H1 (cell line): ENCODE measurements at regions not wholly inside any gene's neighbourhood (a gene's known extent, or its start where the extent isn't known, plus 50 kb on each side); places are given as distances from the start of the nearest gene placed in this dataset.
A peak's percentile ranks its signal among the peaks of the same experiment; 100 is the strongest.

ENCODE experiments used
- CTCF ChIA-PET: fragments of 300-600 bp; sonication (Branson Sonifier 250); formaldehyde crosslinking; loops from one replicate; lab custom pipeline; 2021; ENCODE audit not compliant: partially characterized antibody; lab: Charles Lee
- POLR2A ChIA-PET: fragments of 300-600 bp; sonication (Branson Sonifier 250); formaldehyde crosslinking; loops from one replicate; lab custom pipeline; 2021; ENCODE audit warnings: inconsistent platforms; ENCODE audit not compliant: partially characterized antibody; lab: Charles Lee
- DNase-seq, 2 experiments: peaks; one replicate each; pipeline versions ENCODE4 v3.0.0 to v3.0.0-alpha.2; 2010 to 2022; ENCODE audit warnings: low spot score in 2 of 2, low read depth in 1 of 2, mixed read lengths in 1 of 2
- FAIRE-seq: peaks from 2 replicates; lab custom pipeline; 2011; peaks lifted over from hg19 to GRCh38; lab: Jason Lieb, UNC
- H2AFZ ChIP-seq: 2 replicates; pipeline ENCODE4 v1.8.1; 2012; ENCODE audit warnings: low read length, inconsistent platforms
- H2AK5ac ChIP-seq: 2 replicates; pipeline ENCODE4 v1.6.1; 2013; ENCODE audit warnings: low read depth, low read length
- H2BK120ac ChIP-seq: replicated peaks from 2 replicates; pipeline ENCODE3; 2013; ENCODE audit warnings: low read depth, low read length, inconsistent platforms
- H2BK12ac ChIP-seq: 2 replicates; pipeline ENCODE4 v1.6.1; 2013; ENCODE audit warnings: low read depth, low read length
- H2BK15ac ChIP-seq: 2 replicates; pipeline ENCODE4 v1.6.1; 2013; ENCODE audit warnings: low read length
- H2BK20ac ChIP-seq: 2 replicates; pipeline ENCODE4 v1.6.1; 2013; ENCODE audit warnings: low read length
- H2BK5ac ChIP-seq: 2 replicates; pipeline ENCODE4 v1.6.1; 2013; ENCODE audit warnings: low read depth, low read length
- H3K14ac ChIP-seq: 2 replicates; pipeline ENCODE4 v1.6.1; 2013; ENCODE audit warnings: inconsistent platforms; ENCODE audit not compliant: insufficient read length
- H3K18ac ChIP-seq: 2 replicates; pipeline ENCODE4 v1.6.1; 2013; ENCODE audit warnings: low read length; ENCODE audit errors: extremely low read depth
- H3K23ac ChIP-seq: 2 replicates; pipeline ENCODE4 v1.6.1; 2013; ENCODE audit warnings: inconsistent platforms; ENCODE audit not compliant: insufficient read length
- H3K23me2 ChIP-seq: 2 replicates; pipeline ENCODE4 v1.6.1; 2013; ENCODE audit warnings: low read depth, low read length
- H3K27ac ChIP-seq: 2 replicates; pipeline ENCODE4 v1.6.1; 2011; ENCODE audit warnings: low read depth, low read length, inconsistent platforms
- H3K27me3 ChIP-seq, 4 experiments: replicated peaks in 1 of 4; 1 replicate in 1 of 4; 2 replicates in 3 of 4; pipeline versions ENCODE4 v1.6.1 to v1.8.1; 2011 to 2013; ENCODE audit warnings: low read length in 3 of 4, mild to moderate bottlenecking in 3 of 4, inconsistent platforms in 2 of 4, mixed read lengths in 2 of 4, moderate library complexity in 1 of 4; ENCODE audit not compliant: control insufficient read depth in 3 of 4, insufficient read depth in 3 of 4; ENCODE audit errors: extremely low read depth in 1 of 4
- H3K36me3 ChIP-seq, 4 experiments: 2 replicates each; pipeline versions ENCODE4 v1.6.1 to v1.8.1; 2011 to 2013; ENCODE audit warnings: mild to moderate bottlenecking in 4 of 4, low read length in 3 of 4, moderate library complexity in 2 of 4, control low read depth in 1 of 4, inconsistent platforms in 1 of 4; ENCODE audit not compliant: insufficient read depth in 4 of 4, control insufficient read depth in 2 of 4
- H3K4ac ChIP-seq: replicated peaks from 2 replicates; pipeline ENCODE3; 2013; ENCODE audit warnings: low read length, low read depth, mixed read lengths, inconsistent platforms; ENCODE audit not compliant: insufficient read length
- H3K4me1 ChIP-seq, 4 experiments: replicated peaks in 1 of 4; 1 replicate in 1 of 4; 2 replicates in 3 of 4; pipeline versions ENCODE4 v1.6.1 to v1.8.1; 2011 to 2013; ENCODE audit warnings: low read length in 3 of 4, inconsistent platforms in 2 of 4, mixed read lengths in 1 of 4; ENCODE audit not compliant: insufficient read depth in 4 of 4, control insufficient read depth in 3 of 4
- H3K4me2 ChIP-seq, 2 experiments: 2 replicates each; pipeline versions ENCODE4 v1.6.1 to v1.8.1; 2011 to 2013; ENCODE audit warnings: low read depth in 2 of 2, low read length in 2 of 2, control low read depth in 1 of 2, inconsistent platforms in 1 of 2, mild to moderate bottlenecking in 1 of 2; ENCODE audit not compliant: insufficient read depth in 1 of 2
- H3K4me3 ChIP-seq, 4 experiments: fragments of 200-600, 300-600 bp in 1 of 4; sonication (generic), shearing (Covaris generic), sonication (Bioruptor Twin) in 1 of 4; 2 replicates each; pipeline versions ENCODE4 v1.5.1 to v1.8.1; 2011 to 2016; ENCODE audit warnings: low read length in 4 of 4, low read depth in 3 of 4, control low read depth in 2 of 4, inconsistent platforms in 2 of 4, mild to moderate bottlenecking in 2 of 4, mixed read lengths in 1 of 4, moderate library complexity in 1 of 4; ENCODE audit not compliant: insufficient read depth in 2 of 4; ENCODE audit errors: extremely low read depth in 1 of 4
- H3K56ac ChIP-seq: replicated peaks from 2 replicates; pipeline ENCODE3; 2013; ENCODE audit warnings: low read depth, mild to moderate bottlenecking, mixed read lengths, low read length, inconsistent platforms; ENCODE audit not compliant: insufficient read length
- H3K79me1 ChIP-seq: 2 replicates; pipeline ENCODE4 v1.6.1; 2013; ENCODE audit warnings: low read depth, low read length, control low read depth
- H3K79me2 ChIP-seq, 2 experiments: 2 replicates each; pipeline versions ENCODE4 v1.6.1 to v1.8.1; 2012 to 2013; ENCODE audit warnings: low read length in 2 of 2, mild to moderate bottlenecking in 2 of 2, inconsistent platforms in 1 of 2; ENCODE audit not compliant: insufficient read depth in 2 of 2, control insufficient read depth in 1 of 2
- H3K9ac ChIP-seq, 4 experiments: replicated peaks in 1 of 4; 1 replicate in 1 of 4; 2 replicates in 3 of 4; pipeline versions ENCODE4 v1.6.1 to v1.8.1; 2011 to 2013; ENCODE audit warnings: low read depth in 3 of 4, low read length in 3 of 4, control low read depth in 2 of 4, mild to moderate bottlenecking in 2 of 4, moderate library complexity in 2 of 4, inconsistent platforms in 1 of 4; ENCODE audit errors: extremely low read depth in 1 of 4
- H3K9me3 ChIP-seq, 2 experiments: 2 replicates each; pipeline versions ENCODE4 v1.6.1 to v1.8.1; 2012 to 2013; ENCODE audit warnings: mild to moderate bottlenecking in 2 of 2, moderate library complexity in 2 of 2, control low read depth in 1 of 2, inconsistent platforms in 1 of 2, low read depth in 1 of 2, low read length in 1 of 2, mixed read lengths in 1 of 2; ENCODE audit not compliant: insufficient read depth in 2 of 2
- H4K20me1 ChIP-seq, 2 experiments: replicated peaks in 1 of 2; 2 replicates each; pipeline versions ENCODE3 to v1.8.1; 2011 to 2013; ENCODE audit warnings: inconsistent platforms in 2 of 2, low read length in 2 of 2, mild to moderate bottlenecking in 1 of 2; ENCODE audit not compliant: insufficient read depth in 2 of 2, control insufficient read depth in 1 of 2
- H4K5ac ChIP-seq: 2 replicates; pipeline ENCODE4 v1.6.1; 2013; ENCODE audit warnings: low read length, low read depth, mixed read lengths, inconsistent platforms; ENCODE audit not compliant: insufficient read length
- H4K8ac ChIP-seq: 2 replicates; pipeline ENCODE4 v1.8.0; 2013; ENCODE audit warnings: mild to moderate bottlenecking, moderate library complexity, low read length, inconsistent platforms; ENCODE audit not compliant: insufficient read depth; ENCODE audit errors: extremely low read depth
- H4K91ac ChIP-seq: replicated peaks from 2 replicates; pipeline ENCODE3; 2013; ENCODE audit warnings: low read length, mixed read lengths, inconsistent platforms; ENCODE audit not compliant: insufficient read length
- CHD1 ChIP-seq: IDR thresholded peaks from 2 replicates; pipeline ENCODE4 v1.6.1; 2012; ENCODE audit warnings: low read depth, low read length, improper control_type of control experiment
- CTCF ChIP-seq, 3 experiments: IDR thresholded peaks; 1 replicate in 2 of 3; 2 replicates in 1 of 3; pipeline versions ENCODE4 v1.5.1 to v1.6.1; 2011; ENCODE audit warnings: low read length in 3 of 3, mild to moderate bottlenecking in 3 of 3, inconsistent platforms in 2 of 3, low read depth in 1 of 3, moderate library complexity in 1 of 3; ENCODE audit not compliant: insufficient read depth in 1 of 3; ENCODE audit errors: control extremely low read depth in 1 of 3
- RAD21 ChIP-seq, 2 experiments: IDR thresholded peaks in 1 of 2; conservative IDR thresholded peaks in 1 of 2; 2 replicates each; pipeline ENCODE4 v1.6.1; 2011; ENCODE audit warnings: low read depth in 2 of 2, low read length in 2 of 2, improper control_type of control experiment in 1 of 2, inconsistent platforms in 1 of 2, mild to moderate bottlenecking in 1 of 2, moderate library complexity in 1 of 2
- RXRA ChIP-seq: IDR thresholded peaks from 2 replicates; pipeline ENCODE4 v1.6.1; 2011; ENCODE audit warnings: low read depth, mild to moderate bottlenecking, low read length, moderate library complexity; ENCODE audit not compliant: insufficient read depth
- SAP30 ChIP-seq: fragments of 300-600 bp; sonication (generic); IDR thresholded peaks from 2 replicates; pipeline ENCODE4 v1.7.1; 2012; ENCODE audit warnings: low read length, moderate library complexity, mild to moderate bottlenecking, inconsistent platforms; ENCODE audit not compliant: insufficient read depth, insufficient replicate concordance
- TBP ChIP-seq: IDR thresholded peaks from 2 replicates; pipeline ENCODE4 v1.6.1; 2011; ENCODE audit warnings: low read depth, low read length, improper control_type of control experiment
- TCF12 ChIP-seq: IDR thresholded peaks from 2 replicates; pipeline ENCODE4 v1.6.1; 2011; ENCODE audit warnings: low read depth, mild to moderate bottlenecking, low read length
- TEAD4 ChIP-seq: IDR thresholded peaks from 2 replicates; pipeline ENCODE4 v1.6.1; 2012; ENCODE audit warnings: low read depth, low read length, inconsistent platforms, mixed read lengths
- YY1 ChIP-seq: IDR thresholded peaks from 2 replicates; pipeline ENCODE4 v1.6.1; 2011; ENCODE audit warnings: low read depth, mild to moderate bottlenecking, low read length
- WGBS, 2 experiments: shearing (Covaris generic) in 1 of 2; methylation state at CpG; one replicate each; pipeline versions ENCODE4 v1.1.6 to v1.1.7; 2013 to 2015; ENCODE audit warnings: low lambda C conversion rate in 2 of 2, mixed read lengths in 2 of 2, inconsistent platforms in 1 of 2, low coverage in 1 of 2, missing lambda C conversion rate in 1 of 2; ENCODE audit not compliant: insufficient replicate concordance in 2 of 2, insufficient coverage in 1 of 2, insufficient read length in 1 of 2; ENCODE audit errors: extremely low coverage in 1 of 2, missing lambda C conversion rate in 1 of 2; 5-methylcytosine and 5-hydroxymethylcytosine counted together

- H3K9ac ChIP-seq = no peak overlapping the region
- H4K91ac ChIP-seq = no peak overlapping the region
- no peaks in the 10 kb centered on the region for H3K4me1 ChIP-seq
- no peak overlapping the region for H3K4ac ChIP-seq
- CTCF ChIA-PET = interaction anchor here (0.6 to 2.9 kb wide), 21 partner anchors 9 to 177 kb away, joined by 3 to 21 read pairs (median 3); no protein-coding TSS in a partner anchor
- WGBS, 2 experiments = 56% methylated on average over 7 of the region's 7 CpGs; no CpG with 5 or more reads in 1 of the 2 experiments
- H3K27ac ChIP-seq = no peak overlapping the region
- H3K79me2 ChIP-seq = no peaks in the 10 kb centered on the region
- H2AFZ ChIP-seq = no peak overlapping the region
- TF ChIP-seq RAD21 (IDR thresholded peaks at IDR 0.05 in 1 of 2, conservative IDR thresholded peaks at IDR 0.05 in 1 of 2; ENCODE audit: low read depth in 2 of 2, low read length in 2 of 2) (peak; percentile 69 to 76), CHD1 (no peak), TCF12 (no peak), CTCF (IDR thresholded peaks at IDR 0.05; ENCODE audit: control extremely low read depth in 1 of 3, insufficient read depth in 1 of 3, low read depth in 1 of 3, low read length in 3 of 3) (peak; percentile 69 to 88 (median 76)), YY1 (0 out of 2 replicates have a peak, but pooled peaks have one; percentile 57), TBP (no peak), TEAD4 (no peak), SAP30 (no peak), RXRA (no peak)
- no peak overlapping the region for H2BK120ac ChIP-seq
- no peaks in the 10 kb centered on the region for H3K36me3 ChIP-seq
- H3K4me3 ChIP-seq = no peak overlapping the region
- POLR2A ChIA-PET = interaction anchor here (1.0 kb wide), 1 partner anchor 9 kb away, joined by 3 read pairs; no protein-coding TSS in a partner anchor
- peak; percentile 87 for FAIRE-seq
- no peaks in the 10 kb centered on the region for H3K27me3 ChIP-seq
- H4K8ac ChIP-seq = no peak overlapping the region
- no peak overlapping the region for H3K18ac ChIP-seq
- no peak for DNase-seq
- no peak overlapping the region for H2BK20ac ChIP-seq
- no peak overlapping the region for H3K14ac ChIP-seq
- H3K79me1 ChIP-seq = no peaks in the 10 kb centered on the region
- H3K56ac ChIP-seq = no peak overlapping the region
- H2AK5ac ChIP-seq = no peak overlapping the region
- H3K4me2 ChIP-seq = no peak overlapping the region
- no peak overlapping the region for H4K5ac ChIP-seq
- H2BK15ac ChIP-seq = no peak overlapping the region
- no peak overlapping the region for H2BK12ac ChIP-seq
- no peaks in the 10 kb centered on the region for H4K20me1 ChIP-seq
- no peak overlapping the region for H3K23ac ChIP-seq
- H2BK5ac ChIP-seq = no peak overlapping the region
- peaks cover 3 to 4% of the 10 kb centered on the region in 2 experiments; a peak in 2 of 4 replicates for H3K9me3 ChIP-seq
- H3K23me2 ChIP-seq = no peaks in the 10 kb centered on the region
These were observed 75.2 kb upstream of the SMARCA2 start for GRCh38 chr9:1939926-1940368.
